Stimulated activated CD4-positive, alpha-beta T cell treated with anti-CD3 and anti-CD28 coated beads, Interleukin-12 subunit alpha, Interleukin-12 subunit beta, amount 100 ng/mL, for 24 hours (primary cell): ENCODE measurements at regions not wholly inside any gene's neighbourhood (a gene's known extent, or its start where the extent isn't known, plus 50 kb on each side); places are given as distances from the start of the nearest gene placed in this dataset.
"Not testable (repeated sequence)": the region's sequence is repeated elsewhere in the genome, so short reads cannot be mapped to it uniquely, and the experiment has no call there.

Experiments
- DNase-seq, 2 experiments: peaks; one replicate each; pipeline ENCODE4 v3.0.0-alpha.2; 2020; ENCODE audit warnings: low read depth in 2 of 2

- not testable (repeated sequence) for DNase-seq
Measured at GRCh38 chr16:16618963-16619465, 240.1 kb downstream of the NPIPA7 start.

GRCh38 chr16:16624367-16624766 lies 245.4 kb downstream of the NPIPA7 start:
- DNase-seq: not testable (repeated sequence)

- DNase-seq: not testable (repeated sequence)
Measured at GRCh38 chr16:16625140-16625539, 246.2 kb downstream of the NPIPA7 start.

GRCh38 chr16:16627865-16628264 lies 248.9 kb downstream of the NPIPA7 start:
- not testable (repeated sequence) for DNase-seq

- DNase-seq: not testable (repeated sequence)
Measured at GRCh38 chr16:16638231-16638630, 259.3 kb downstream of the NPIPA7 start.

GRCh38 chr16:16638714-16639113 lies 259.8 kb downstream of the NPIPA7 start:
- DNase-seq: not testable (repeated sequence)

- not testable (repeated sequence) for DNase-seq
Measured at GRCh38 chr16:16643828-16644227, 264.9 kb downstream of the NPIPA7 start.

- DNase-seq: not testable (repeated sequence)
Measured at GRCh38 chr16:16648002-16648401, 269.1 kb downstream of the NPIPA7 start.

GRCh38 chr16:16672180-16672812 lies 293.4 kb downstream of the NPIPA7 start:
- DNase-seq: not testable (repeated sequence)

- not testable (repeated sequence) for DNase-seq
Measured at GRCh38 chr16:16674820-16675219, 295.9 kb downstream of the NPIPA7 start.

- not testable (repeated sequence) for DNase-seq
Measured at GRCh38 chr16:16721849-16722248, 342.9 kb downstream of the NPIPA7 start.

GRCh38 chr16:16722666-16723065 lies 343.7 kb downstream of the NPIPA7 start:
- not testable (repeated sequence) for DNase-seq

GRCh38 chr16:16723819-16724519 lies 345.0 kb downstream of the NPIPA7 start:
- not testable (repeated sequence) for DNase-seq

GRCh38 chr16:16727048-16727447 lies 348.1 kb downstream of the NPIPA7 start:
- DNase-seq: not testable (repeated sequence)

GRCh38 chr16:16742573-16742972 lies 363.6 kb downstream of the NPIPA7 start:
- not testable (repeated sequence) for DNase-seq

GRCh38 chr16:16754992-16755667 lies 376.2 kb downstream of the NPIPA7 start:
- DNase-seq: not testable (repeated sequence)

GRCh38 chr16:16763449-16763848 lies 384.5 kb downstream of the NPIPA7 start:
- no peak for DNase-seq

- not testable (repeated sequence) for DNase-seq
Measured at GRCh38 chr16:16770717-16771116, 391.8 kb downstream of the NPIPA7 start.

GRCh38 chr16:16774389-16774788 lies 395.4 kb downstream of the NPIPA7 start:
- DNase-seq: no peak

- DNase-seq: no peak
Measured at GRCh38 chr16:16778332-16778731, 399.4 kb downstream of the NPIPA7 start.

GRCh38 chr16:16780588-16780987 lies 401.6 kb downstream of the NPIPA7 start:
- no peak for DNase-seq

- DNase-seq: no peak
Measured at GRCh38 chr16:16782153-16782552, 403.2 kb downstream of the NPIPA7 start.
